ENCODE measurements at regions not wholly inside any gene's neighbourhood (a gene's known extent, or its start where the extent isn't known, plus 50 kb on each side); places are given as distances from the start of the nearest gene placed in this dataset.

DNA sequence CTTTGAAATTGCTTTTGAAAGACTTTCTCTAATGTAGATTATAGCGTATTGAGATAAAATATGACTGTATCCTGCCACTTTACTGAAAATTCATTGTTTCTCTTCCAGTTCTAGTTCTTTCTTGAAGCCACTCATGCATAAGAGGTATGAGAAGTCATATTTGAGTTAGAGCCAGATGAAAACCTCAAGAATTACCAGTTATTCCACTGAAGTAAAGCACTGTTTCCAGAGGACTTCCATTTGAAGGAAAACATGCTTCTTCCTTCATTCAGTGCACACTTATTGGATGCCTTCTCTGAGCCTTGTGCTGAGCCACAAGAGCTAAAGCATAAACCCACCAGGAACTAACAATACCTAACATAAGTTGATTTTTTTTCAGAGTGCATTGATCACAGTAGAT is 513.4 kb downstream of the ZNF385D start:
- Histone ChIP-seq H3K4me1 (ENCODE audit: control insufficient read depth in 1 of 2, insufficient read depth in 2 of 2, low read length in 2 of 2) (no peaks in the 10 kb centered on the region), H3K79me2 (ENCODE audit: insufficient read depth, low read length) (no peaks in the 10 kb centered on the region), H4K20me1 (ENCODE audit: insufficient read depth) (no peaks in the 10 kb centered on the region), H3K4me3 (replicated peaks in 1 of 2; ENCODE audit: low read depth in 1 of 2, low read length in 2 of 2) (no peak overlapping the region), H3K27me3 (ENCODE audit: insufficient read depth, low read length) (no peaks in the 10 kb centered on the region), H3K36me3 (ENCODE audit: control insufficient read depth in 1 of 2, insufficient read depth in 2 of 2, low read length in 2 of 2) (no peaks in the 10 kb centered on the region), H3K27ac (ENCODE audit: low read depth, low read length) (no peak overlapping the region), H3K9me2 (ENCODE audit: insufficient read depth) (no peaks in the 10 kb centered on the region), H2AFZ (ENCODE audit: low read depth, low read length, poor library complexity, severe bottlenecking) (no peak overlapping the region), H3K9ac (ENCODE audit: low read length) (no peak overlapping the region), H3K4me2 (ENCODE audit: low read length) (no peak overlapping the region), H3K9me3 (ENCODE audit: control insufficient read depth in 1 of 2, insufficient read depth in 1 of 2, low read depth in 1 of 2, low read length in 2 of 2) (peaks cover 9 to 31% of the 10 kb centered on the region in 2 experiments; a peak in 3 of 4 replicates)
- ChIA-PET POLR2A (no interaction called here), CTCF (no interaction called here), RAD21 (ENCODE audit: low non-redundant PET in 1 of 2, low total read pairs in 2 of 2, uncharacterized antibody in 2 of 2, unreplicated experiment in 2 of 2) (no interaction called here)
- BruUV-seq (replicated peaks) = no TSS peak
- DNase-seq (ENCODE audit: low read depth, low spot score) (no peak), ATAC-seq (no peak)
- intact Hi-C loops (cut with micrococcal nuclease) = no loop called here
- no peak for TF ChIP-seq ATF3 (IDR thresholded peaks at IDR 0.05)
- TF ChIP-seq ELF1 (IDR thresholded peaks at IDR 0.05; ENCODE audit: borderline replicate concordance, low read depth) = no peak
- TF ChIP-seq EZH2phosphoT487 (IDR thresholded peaks at IDR 0.05; ENCODE audit: borderline replicate concordance) = no peak
- TF ChIP-seq SP1 (IDR thresholded peaks at IDR 0.05; ENCODE audit: low read depth) = no peak
- TF ChIP-seq RAD21 (IDR thresholded peaks at IDR 0.05; ENCODE audit: low read depth) = no peak
- no peak for TF ChIP-seq EGR1 (IDR thresholded peaks at IDR 0.05; ENCODE audit: low read depth)
- TF ChIP-seq CEBPB (IDR thresholded peaks at IDR 0.05; ENCODE audit: low read depth) = no peak
- TF ChIP-seq TCF7L2 (IDR thresholded peaks at IDR 0.05; ENCODE audit: borderline replicate concordance, extremely low read depth, insufficient read depth, insufficient read length) = no peak
- no peak for TF ChIP-seq ZNF274 (IDR thresholded peaks at IDR 0.05; ENCODE audit: low read depth, low read length)
- TF ChIP-seq, protein P1, sequence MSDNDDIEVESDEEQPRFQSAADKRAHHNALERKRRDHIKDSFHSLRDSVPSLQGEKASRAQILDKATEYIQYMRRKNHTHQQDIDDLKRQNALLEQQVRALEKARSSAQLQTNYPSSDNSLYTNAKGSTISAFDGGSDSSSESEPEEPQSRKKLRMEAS (IDR thresholded peaks at IDR 0.05) = no peak
- TF ChIP-seq POLR2A (IDR thresholded peaks at IDR 0.05; ENCODE audit: borderline replicate concordance, extremely low read depth, insufficient read depth, insufficient read length) = no peak
- TF ChIP-seq SIN3A (IDR thresholded peaks at IDR 0.05; ENCODE audit: low read depth) = no peak
- TF ChIP-seq, protein P2, sequence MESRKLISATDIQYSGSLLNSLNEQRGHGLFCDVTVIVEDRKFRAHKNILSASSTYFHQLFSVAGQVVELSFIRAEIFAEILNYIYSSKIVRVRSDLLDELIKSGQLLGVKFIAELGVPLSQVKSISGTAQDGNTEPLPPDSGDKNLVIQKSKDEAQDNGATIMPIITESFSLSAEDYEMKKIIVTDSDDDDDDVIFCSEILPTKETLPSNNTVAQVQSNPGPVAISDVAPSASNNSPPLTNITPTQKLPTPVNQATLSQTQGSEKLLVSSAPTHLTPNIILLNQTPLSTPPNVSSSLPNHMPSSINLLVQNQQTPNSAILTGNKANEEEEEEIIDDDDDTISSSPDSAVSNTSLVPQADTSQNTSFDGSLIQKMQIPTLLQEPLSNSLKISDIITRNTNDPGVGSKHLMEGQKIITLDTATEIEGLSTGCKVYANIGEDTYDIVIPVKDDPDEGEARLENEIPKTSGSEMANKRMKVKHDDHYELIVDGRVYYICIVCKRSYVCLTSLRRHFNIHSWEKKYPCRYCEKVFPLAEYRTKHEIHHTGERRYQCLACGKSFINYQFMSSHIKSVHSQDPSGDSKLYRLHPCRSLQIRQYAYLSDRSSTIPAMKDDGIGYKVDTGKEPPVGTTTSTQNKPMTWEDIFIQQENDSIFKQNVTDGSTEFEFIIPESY (IDR thresholded peaks at IDR 0.05; ENCODE audit: extremely low read depth, insufficient replicate concordance, low read length) = no peak
- TF ChIP-seq CTCF (IDR thresholded peaks at IDR 0.05 in 2 of 3, conservative IDR thresholded peaks at IDR 0.05 in 1 of 3; ENCODE audit: borderline replicate concordance in 1 of 3, insufficient read depth in 1 of 3, low read depth in 2 of 3, low read length in 2 of 3) = no peak
- no peak for TF ChIP-seq EZH2 (IDR thresholded peaks at IDR 0.05)
- no peak for TF ChIP-seq SRF (IDR thresholded peaks at IDR 0.05; ENCODE audit: low read depth)
- no peak for TF ChIP-seq ZFX (IDR thresholded peaks at IDR 0.05)
- TF ChIP-seq, protein P3, sequence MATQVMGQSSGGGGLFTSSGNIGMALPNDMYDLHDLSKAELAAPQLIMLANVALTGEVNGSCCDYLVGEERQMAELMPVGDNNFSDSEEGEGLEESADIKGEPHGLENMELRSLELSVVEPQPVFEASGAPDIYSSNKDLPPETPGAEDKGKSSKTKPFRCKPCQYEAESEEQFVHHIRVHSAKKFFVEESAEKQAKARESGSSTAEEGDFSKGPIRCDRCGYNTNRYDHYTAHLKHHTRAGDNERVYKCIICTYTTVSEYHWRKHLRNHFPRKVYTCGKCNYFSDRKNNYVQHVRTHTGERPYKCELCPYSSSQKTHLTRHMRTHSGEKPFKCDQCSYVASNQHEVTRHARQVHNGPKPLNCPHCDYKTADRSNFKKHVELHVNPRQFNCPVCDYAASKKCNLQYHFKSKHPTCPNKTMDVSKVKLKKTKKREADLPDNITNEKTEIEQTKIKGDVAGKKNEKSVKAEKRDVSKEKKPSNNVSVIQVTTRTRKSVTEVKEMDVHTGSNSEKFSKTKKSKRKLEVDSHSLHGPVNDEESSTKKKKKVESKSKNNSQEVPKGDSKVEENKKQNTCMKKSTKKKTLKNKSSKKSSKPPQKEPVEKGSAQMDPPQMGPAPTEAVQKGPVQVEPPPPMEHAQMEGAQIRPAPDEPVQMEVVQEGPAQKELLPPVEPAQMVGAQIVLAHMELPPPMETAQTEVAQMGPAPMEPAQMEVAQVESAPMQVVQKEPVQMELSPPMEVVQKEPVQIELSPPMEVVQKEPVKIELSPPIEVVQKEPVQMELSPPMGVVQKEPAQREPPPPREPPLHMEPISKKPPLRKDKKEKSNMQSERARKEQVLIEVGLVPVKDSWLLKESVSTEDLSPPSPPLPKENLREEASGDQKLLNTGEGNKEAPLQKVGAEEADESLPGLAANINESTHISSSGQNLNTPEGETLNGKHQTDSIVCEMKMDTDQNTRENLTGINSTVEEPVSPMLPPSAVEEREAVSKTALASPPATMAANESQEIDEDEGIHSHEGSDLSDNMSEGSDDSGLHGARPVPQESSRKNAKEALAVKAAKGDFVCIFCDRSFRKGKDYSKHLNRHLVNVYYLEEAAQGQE (IDR thresholded peaks at IDR 0.05; ENCODE audit: low read depth) = no peak
- TF ChIP-seq CBX3 (IDR thresholded peaks at IDR 0.05; ENCODE audit: low read depth) = no peak

Data from HCT116 (cell line).